ENCODE measurements at regions not wholly inside any gene's neighbourhood (a gene's known extent, or its start where the extent isn't known, plus 50 kb on each side); places are given as distances from the start of the nearest gene placed in this dataset.
"Not testable (repeated sequence)": the region's sequence is repeated elsewhere in the genome, so short reads cannot be mapped to it uniquely, and the experiment has no call there.

- no peak for DNase-seq
Measured at GRCh38 chr22:48072777-48073176, 1310.3 kb downstream of the TBC1D22A start.

- no peak for DNase-seq
Measured at GRCh38 chr22:48071828-48072227, 1309.4 kb downstream of the TBC1D22A start.

GRCh38 chr22:48071305-48071704 lies 1308.9 kb downstream of the TBC1D22A start:
- no peak for DNase-seq

GRCh38 chr22:48070760-48071159 lies 1308.3 kb downstream of the TBC1D22A start:
- DNase-seq: no peak

GRCh38 chr22:48070083-48070482 lies 1307.6 kb downstream of the TBC1D22A start:
- no peak for DNase-seq

- no peak for DNase-seq
Measured at GRCh38 chr22:48069256-48069655, 1306.8 kb downstream of the TBC1D22A start.

- DNase-seq: no peak
Measured at GRCh38 chr22:48068323-48068885, 1306.0 kb downstream of the TBC1D22A start.

GRCh38 chr22:48065892-48066291 lies 1303.4 kb downstream of the TBC1D22A start:
- DNase-seq: no peak

- no peak for DNase-seq
Measured at GRCh38 chr22:48061726-48062125, 1299.3 kb downstream of the TBC1D22A start.

- no peak for DNase-seq
Measured at GRCh38 chr22:48060266-48060665, 1297.8 kb downstream of the TBC1D22A start.

- not testable (repeated sequence) for DNase-seq
Measured at GRCh38 chr22:48059521-48059920, 1297.1 kb downstream of the TBC1D22A start.

- DNase-seq: no peak
Measured at GRCh38 chr22:48057116-48057835, 1294.8 kb downstream of the TBC1D22A start.

GRCh38 chr22:48055827-48056226 lies 1293.4 kb downstream of the TBC1D22A start:
- DNase-seq: no peak

GRCh38 chr22:48055185-48055584 lies 1292.7 kb downstream of the TBC1D22A start:
- DNase-seq: no peak

GRCh38 chr22:48054596-48054995 lies 1292.1 kb downstream of the TBC1D22A start:
- no peak for DNase-seq

- DNase-seq: no peak
Measured at GRCh38 chr22:48053973-48054372, 1291.5 kb downstream of the TBC1D22A start.

- DNase-seq: no peak
Measured at GRCh38 chr22:48053486-48053885, 1291.0 kb downstream of the TBC1D22A start.

- no peak for DNase-seq
Measured at GRCh38 chr22:48052621-48052890, 1290.1 kb downstream of the TBC1D22A start.

GRCh38 chr22:48051796-48052620 lies 1289.6 kb downstream of the TBC1D22A start:
- no peak for DNase-seq

- no peak for DNase-seq
Measured at GRCh38 chr22:48050836-48051235, 1288.4 kb downstream of the TBC1D22A start.

GRCh38 chr22:48049116-48049515 lies 1286.7 kb downstream of the TBC1D22A start:
- no peak for DNase-seq

GRCh38 chr22:48047722-48048500 lies 1285.5 kb downstream of the TBC1D22A start:
- no peak for DNase-seq

- DNase-seq: no peak
Measured at GRCh38 chr22:48045369-48045768, 1282.9 kb downstream of the TBC1D22A start.
